OCI-LY7 (cell line): ENCODE measurements at regions not wholly inside any gene's neighbourhood (a gene's known extent, or its start where the extent isn't known, plus 50 kb on each side); places are given as distances from the start of the nearest gene placed in this dataset.

ENCODE experiments used
- BruUV-seq: library from RNA; stranded (reverse); fragments of 400-500 nt; replicated peaks from 2 replicates; lab custom pipeline; 2021; lab: Mats Ljungman, UMichigan
- CTCF ChIA-PET: fragments of 300-600 bp; sonication (Branson Sonifier 250); formaldehyde crosslinking; loops from one replicate; lab custom pipeline; 2022; ENCODE audit warnings: antibody characterized with exemption; ENCODE audit not compliant: unreplicated experiment; lab: Charles Lee
- POLR2A ChIA-PET: fragments of 300-600 bp; sonication (Branson Sonifier 250); formaldehyde crosslinking; loops from one replicate; lab custom pipeline; 2022; ENCODE audit warnings: antibody characterized with exemption; lab: Charles Lee
- DNase-seq: peaks from one replicate; pipeline ENCODE4 v3.0.0-alpha.2; 2015; ENCODE audit warnings: low spot score
- H2AFZ ChIP-seq: fragments of 200-600 bp; sonication (generic), shearing (Covaris generic); 2 replicates; pipeline ENCODE4 v1.6.1; 2014; ENCODE audit warnings: mild to moderate bottlenecking, antibody characterized with exemption, low read length, moderate library complexity
- H3K27ac ChIP-seq: fragments of 200-600 bp; sonication (generic); 2 replicates; pipeline ENCODE4 v1.5.1; 2014; ENCODE audit warnings: mixed run types, low read depth, mild to moderate bottlenecking, moderate library complexity, low read length, inconsistent platforms; ENCODE audit not compliant: poor library complexity, severe bottlenecking
- H3K36me3 ChIP-seq: fragments of 200-600 bp; sonication (generic); 2 replicates; pipeline ENCODE4 v1.6.1; 2014; ENCODE audit warnings: mild to moderate bottlenecking, antibody characterized with exemption, low read length, moderate library complexity, mixed read lengths; ENCODE audit not compliant: insufficient read depth
- H3K4me1 ChIP-seq: fragments of 200-600 bp; sonication (generic); 2 replicates; pipeline ENCODE4 v1.5.1; 2014; ENCODE audit warnings: mild to moderate bottlenecking, low read length; ENCODE audit not compliant: insufficient read depth, poor library complexity, severe bottlenecking
- H3K4me2 ChIP-seq: fragments of 200-600 bp; sonication (generic); 2 replicates; pipeline ENCODE4 v1.6.1; 2014; ENCODE audit warnings: mild to moderate bottlenecking, low read length
- H3K4me3 ChIP-seq: fragments of 200-600 bp; sonication (generic); 2 replicates; pipeline ENCODE4 v1.5.1; 2014; ENCODE audit warnings: mild to moderate bottlenecking, low read depth, low read length; ENCODE audit not compliant: poor library complexity, severe bottlenecking
- H3K79me2 ChIP-seq: fragments of 200-600 bp; sonication (generic); 2 replicates; pipeline ENCODE4 v1.6.1; 2016; ENCODE audit warnings: low read depth, mild to moderate bottlenecking, low read length, moderate library complexity, mixed read lengths; ENCODE audit not compliant: insufficient read depth
- H3K9me2 ChIP-seq: fragments of 200-600 bp; sonication (generic); 2 replicates; pipeline ENCODE4 v1.6.1; 2016; ENCODE audit warnings: mild to moderate bottlenecking, low read length, mixed read lengths; ENCODE audit not compliant: insufficient read depth
- H3K9me3 ChIP-seq: fragments of 200-600 bp; sonication (generic); 2 replicates; pipeline ENCODE4 v1.6.1; 2014; ENCODE audit warnings: mild to moderate bottlenecking, mixed run types, low read length, mixed read lengths
- H4K20me1 ChIP-seq: fragments of 200-600 bp; sonication (generic); 2 replicates; pipeline ENCODE4 v1.6.1; 2014; ENCODE audit warnings: mild to moderate bottlenecking, antibody characterized with exemption, low read length, moderate library complexity, mixed read lengths; ENCODE audit not compliant: insufficient read depth
- EZH2phosphoT487 ChIP-seq: fragments of 200-600 bp; sonication (generic); IDR thresholded peaks from 2 replicates; pipeline ENCODE4 v1.6.1; 2018; ENCODE audit warnings: low read depth, borderline replicate concordance, mild to moderate bottlenecking, mixed run types, antibody characterized with exemption, low read length, moderate library complexity, mixed read lengths
- intact Hi-C: fragments of 100-400 bp; cut with micrococcal nuclease; formaldehyde crosslinking; loops from one replicate; pipeline ENCODE4 v1.10.0; 2022; ENCODE audit not compliant: unreplicated experiment
- TF ChIP-seq, protein P1 (sequence below): fragments of 200-600 bp; sonication (generic); conservative IDR thresholded peaks from 2 replicates; pipeline ENCODE4 v1.5.1; 2014; ENCODE audit warnings: mild to moderate bottlenecking, antibody characterized with exemption, low read length, moderate library complexity, mixed read lengths

DNA sequence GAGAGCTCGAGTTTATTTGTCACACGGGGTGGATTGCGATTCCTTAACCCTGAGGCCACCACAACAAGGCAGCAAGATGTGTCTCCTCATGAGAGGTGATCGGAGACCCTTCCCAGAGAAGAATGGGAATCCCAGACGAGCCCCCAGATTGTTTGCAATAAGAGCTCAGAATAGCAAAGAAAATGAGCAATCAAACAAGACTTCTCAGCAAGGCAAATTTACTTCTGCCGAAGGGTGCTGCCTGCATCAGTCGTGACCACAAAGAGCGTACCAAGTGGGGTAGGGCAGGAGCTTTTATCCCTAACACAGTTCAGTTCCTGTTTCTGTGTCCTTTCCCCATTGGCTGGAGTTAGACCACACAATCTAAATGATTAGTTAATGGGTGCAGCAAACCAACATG lies 237.5 kb upstream of the SYT4 start:
- H4K20me1 ChIP-seq: no peaks in the 10 kb centered on the region
- no peak overlapping the region for H3K4me3 ChIP-seq
- H3K27ac ChIP-seq: no peak overlapping the region
- no peak overlapping the region for H3K4me2 ChIP-seq
- H3K9me3 ChIP-seq: no peaks in the 10 kb centered on the region
- H3K4me1 ChIP-seq: no peaks in the 10 kb centered on the region
- no peaks in the 10 kb centered on the region for H3K9me2 ChIP-seq
- intact Hi-C loops: no loop called here
- BruUV-seq: no TSS peak
- no peaks in the 10 kb centered on the region for H3K36me3 ChIP-seq
- H3K79me2 ChIP-seq: no peaks in the 10 kb centered on the region
- no peak overlapping the region for H2AFZ ChIP-seq
- ChIA-PET POLR2A (no interaction called here), CTCF (no interaction called here)
- TF ChIP-seq, protein P1, sequence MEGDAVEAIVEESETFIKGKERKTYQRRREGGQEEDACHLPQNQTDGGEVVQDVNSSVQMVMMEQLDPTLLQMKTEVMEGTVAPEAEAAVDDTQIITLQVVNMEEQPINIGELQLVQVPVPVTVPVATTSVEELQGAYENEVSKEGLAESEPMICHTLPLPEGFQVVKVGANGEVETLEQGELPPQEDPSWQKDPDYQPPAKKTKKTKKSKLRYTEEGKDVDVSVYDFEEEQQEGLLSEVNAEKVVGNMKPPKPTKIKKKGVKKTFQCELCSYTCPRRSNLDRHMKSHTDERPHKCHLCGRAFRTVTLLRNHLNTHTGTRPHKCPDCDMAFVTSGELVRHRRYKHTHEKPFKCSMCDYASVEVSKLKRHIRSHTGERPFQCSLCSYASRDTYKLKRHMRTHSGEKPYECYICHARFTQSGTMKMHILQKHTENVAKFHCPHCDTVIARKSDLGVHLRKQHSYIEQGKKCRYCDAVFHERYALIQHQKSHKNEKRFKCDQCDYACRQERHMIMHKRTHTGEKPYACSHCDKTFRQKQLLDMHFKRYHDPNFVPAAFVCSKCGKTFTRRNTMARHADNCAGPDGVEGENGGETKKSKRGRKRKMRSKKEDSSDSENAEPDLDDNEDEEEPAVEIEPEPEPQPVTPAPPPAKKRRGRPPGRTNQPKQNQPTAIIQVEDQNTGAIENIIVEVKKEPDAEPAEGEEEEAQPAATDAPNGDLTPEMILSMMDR: no peak
- no peak for TF ChIP-seq EZH2phosphoT487
- no peak for DNase-seq

DNA sequence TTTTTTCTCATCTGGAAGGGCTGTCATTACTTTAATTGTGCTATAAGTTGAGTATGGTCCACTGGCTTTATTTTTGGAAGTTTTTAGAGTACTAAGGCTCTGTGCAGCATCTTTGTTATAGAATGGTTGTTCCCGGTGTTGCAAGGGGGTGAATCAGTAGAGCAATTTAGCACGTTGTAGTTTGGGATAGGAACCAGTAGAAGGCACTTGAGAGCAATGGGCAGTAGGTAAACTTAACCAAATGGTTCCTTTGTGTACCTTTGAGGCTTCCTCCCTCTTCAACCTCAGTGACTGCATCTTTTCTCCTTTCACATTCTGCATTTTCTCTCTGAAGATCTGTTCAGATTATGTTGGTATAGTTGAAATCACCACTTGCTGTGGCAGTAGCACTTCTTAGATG lies 238.2 kb upstream of the SYT4 start:
- Histone ChIP-seq H2AFZ (no peak overlapping the region), H3K9me2 (no peaks in the 10 kb centered on the region), H3K4me3 (no peak overlapping the region), H3K36me3 (no peaks in the 10 kb centered on the region), H3K27ac (no peak overlapping the region), H3K4me1 (no peaks in the 10 kb centered on the region), H4K20me1 (no peaks in the 10 kb centered on the region), H3K9me3 (no peaks in the 10 kb centered on the region), H3K79me2 (no peaks in the 10 kb centered on the region), H3K4me2 (no peak overlapping the region)
- no peak for DNase-seq
- TF ChIP-seq EZH2phosphoT487: no peak
- TF ChIP-seq, protein P1: no peak
- no TSS peak for BruUV-seq
- intact Hi-C loops: no loop called here
- CTCF ChIA-PET: no interaction called here
- POLR2A ChIA-PET: no interaction called here

DNA sequence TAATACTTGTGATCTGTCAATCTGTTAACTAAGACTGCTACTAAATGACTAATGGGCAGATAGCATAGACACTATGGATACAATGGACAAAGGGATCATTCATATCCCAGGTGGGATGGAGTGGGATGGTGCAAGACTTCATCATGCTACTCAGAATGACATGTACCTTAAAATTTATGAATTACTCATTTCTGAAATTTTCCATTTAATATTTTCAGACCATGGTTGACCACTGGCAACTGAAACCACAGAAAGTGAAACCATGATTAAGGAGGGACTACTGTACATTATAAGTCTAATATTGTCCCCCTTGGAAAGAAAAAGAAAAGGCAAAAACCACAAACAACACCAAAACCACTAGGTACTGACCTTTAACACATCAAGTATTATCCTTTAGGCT lies 247.0 kb upstream of the SYT4 start:
- Histone ChIP-seq H3K27ac (no peak overlapping the region), H3K4me1 (no peaks in the 10 kb centered on the region), H3K4me2 (no peak overlapping the region), H3K79me2 (no peaks in the 10 kb centered on the region), H3K9me2 (no peaks in the 10 kb centered on the region), H2AFZ (no peak overlapping the region), H3K9me3 (no peaks in the 10 kb centered on the region), H3K4me3 (no peak overlapping the region), H4K20me1 (no peaks in the 10 kb centered on the region), H3K36me3 (no peaks in the 10 kb centered on the region)
- TF ChIP-seq, protein P1: no peak
- TF ChIP-seq EZH2phosphoT487: no peak
- ChIA-PET POLR2A (interaction anchor here (0.6 kb wide), 1 partner anchor 151 kb away, joined by 3 read pairs; no protein-coding TSS in a partner anchor), CTCF (no interaction called here)
- DNase-seq: no peak
- BruUV-seq: no TSS peak
- intact Hi-C loops: no loop called here
